Brain microvascular endothelial cell (primary cell): ENCODE measurements at regions not wholly inside any gene's neighbourhood (a gene's known extent, or its start where the extent isn't known, plus 50 kb on each side); places are given as distances from the start of the nearest gene placed in this dataset.
A peak's percentile ranks its signal among the peaks of the same experiment; 100 is the strongest.

ENCODE experiments used
- DNase-seq: peaks from one replicate; pipeline ENCODE4 v3.0.0-alpha.2; 2020
- H3K27ac ChIP-seq: fragments of 250-450 bp; sonication (Bioruptor Pico); 2 replicates; pipeline ENCODE4 v1.5.1; 2020; ENCODE audit warnings: mild to moderate bottlenecking, moderate library complexity
- H3K27me3 ChIP-seq: fragments of 250-450 bp; sonication (Bioruptor Pico); replicated peaks from 2 replicates; pipeline ENCODE4 v1.5.1; 2020; ENCODE audit warnings: mild to moderate bottlenecking
- H3K36me3 ChIP-seq: fragments of 250-450 bp; sonication (Bioruptor Pico); replicated peaks from 2 replicates; pipeline ENCODE4 v1.5.1; 2020; ENCODE audit warnings: mild to moderate bottlenecking
- H3K4me3 ChIP-seq: 2 replicates; pipeline ENCODE4 v1.5.1; 2011; ENCODE audit warnings: low read depth, mild to moderate bottlenecking, control low read depth, low read length, moderate library complexity
- CTCF ChIP-seq: IDR thresholded peaks from 2 replicates; pipeline ENCODE4 v1.5.1; 2011; ENCODE audit warnings: low read depth, mild to moderate bottlenecking, moderate library complexity, low read length, control low read depth, inconsistent platforms; ENCODE audit errors: missing control alignments
- in situ Hi-C: cut with HindIII; loops from 2 replicates; pipeline ENCODE4 v1.10.0; 2017; ENCODE audit warnings: low sequenced_read_pairs, low pct_ligation_motif_present

- no peak for DNase-seq
- TF ChIP-seq CTCF = no peak
- Histone ChIP-seq H3K36me3 (no peaks in the 10 kb centered on the region), H3K27me3 (no peaks in the 10 kb centered on the region), H3K27ac (no peak overlapping the region), H3K4me3 (no peak overlapping the region)
- in situ Hi-C loops = no loop called here
These were observed 900.3 kb upstream of the MIR17HG start for GRCh38 chr13:90447034-90447733.

- peak overlapping the region; percentile 40 for H3K27ac ChIP-seq
- no peak overlapping the region for H3K4me3 ChIP-seq
- no peaks in the 10 kb centered on the region for H3K27me3 ChIP-seq
- no peaks in the 10 kb centered on the region for H3K36me3 ChIP-seq
- in situ Hi-C loops = no loop called here
- no peak for TF ChIP-seq CTCF
- peak; percentile 44 for DNase-seq
These were observed 899.8 kb upstream of the MIR17HG start for GRCh38 chr13:90447734-90448101.

DNA sequence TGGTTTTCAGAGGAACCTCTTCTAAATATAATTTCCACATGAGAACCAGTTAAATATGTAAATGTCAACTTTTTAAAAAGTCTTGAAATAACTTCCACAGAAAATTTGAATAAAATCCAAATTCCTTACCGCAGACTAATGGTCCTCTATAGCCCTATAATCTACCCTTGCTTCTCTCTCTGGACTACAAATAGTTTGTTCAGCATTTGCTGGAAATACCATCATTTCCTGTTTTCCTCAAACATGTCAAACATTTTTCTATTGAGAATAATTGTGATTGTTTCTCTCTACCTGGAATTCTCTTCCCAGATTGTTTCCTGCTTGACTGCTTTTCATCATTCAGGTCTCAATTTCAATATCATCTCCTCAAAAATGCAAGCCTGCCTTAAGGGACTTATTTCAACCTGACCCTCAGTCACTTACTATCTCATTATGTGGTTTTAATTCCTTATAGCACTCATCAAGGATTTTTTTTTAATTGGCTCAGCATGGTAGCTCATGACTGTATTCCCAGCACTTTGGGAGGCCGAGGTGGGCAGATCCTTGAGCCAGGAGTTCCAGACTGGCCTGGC, 898.9 kb upstream of the MIR17HG start:
- H3K27ac ChIP-seq = peak overlapping the region; percentile 40
- no peak for DNase-seq
- H3K4me3 ChIP-seq = no peak overlapping the region
- no peaks in the 10 kb centered on the region for H3K27me3 ChIP-seq
- in situ Hi-C loops = no loop called here
- H3K36me3 ChIP-seq = no peaks in the 10 kb centered on the region
- TF ChIP-seq CTCF = no peak

GRCh38 chr13:90453342-90453741, 894.1 kb upstream of the MIR17HG start:
- no peaks in the 10 kb centered on the region for H3K36me3 ChIP-seq
- no peak overlapping the region for H3K27ac ChIP-seq
- TF ChIP-seq CTCF = no peak
- H3K27me3 ChIP-seq = no peaks in the 10 kb centered on the region
- no peak overlapping the region for H3K4me3 ChIP-seq
- in situ Hi-C loops = no loop called here
- DNase-seq = no peak

GRCh38 chr13:90454002-90454636, 893.4 kb upstream of the MIR17HG start:
- in situ Hi-C loops = no loop called here
- no peak for TF ChIP-seq CTCF
- no peaks in the 10 kb centered on the region for H3K27me3 ChIP-seq

More at GRCh38 chr13:90454002-90454636, 893.4 kb upstream of the MIR17HG start:
- no peak for DNase-seq
- Histone ChIP-seq H3K27ac (no peak overlapping the region), H3K36me3 (no peaks in the 10 kb centered on the region), H3K4me3 (no peak overlapping the region)
